Omental fat pad (tissue), 3 donors: ENCODE measurements at regions not wholly inside any gene's neighbourhood (a gene's known extent, or its start where the extent isn't known, plus 50 kb on each side); places are given as distances from the start of the nearest gene placed in this dataset.

Experiments used
- ATAC-seq: fragments of 150-250 bp; one replicate; pipeline ENCODE4 v1.9.1; 2016; ENCODE audit warnings: mild to moderate bottlenecking, moderate library complexity; ENCODE audit not compliant: low FRiP score
- DNase-seq: peaks from one replicate; pipeline ENCODE4 v3.0.0-alpha.2; 2019; ENCODE audit warnings: low spot score
- TF ChIP-seq, protein P1 (sequence below), 3 donors: fragments of 450-650 bp; IDR thresholded peaks; one replicate each; pipeline ENCODE4 v1.5.1; 2016 to 2017; ENCODE audit warnings: antibody characterized with exemption in 3 of 3, mild to moderate bottlenecking in 3 of 3, moderate library complexity in 2 of 3

DNA sequence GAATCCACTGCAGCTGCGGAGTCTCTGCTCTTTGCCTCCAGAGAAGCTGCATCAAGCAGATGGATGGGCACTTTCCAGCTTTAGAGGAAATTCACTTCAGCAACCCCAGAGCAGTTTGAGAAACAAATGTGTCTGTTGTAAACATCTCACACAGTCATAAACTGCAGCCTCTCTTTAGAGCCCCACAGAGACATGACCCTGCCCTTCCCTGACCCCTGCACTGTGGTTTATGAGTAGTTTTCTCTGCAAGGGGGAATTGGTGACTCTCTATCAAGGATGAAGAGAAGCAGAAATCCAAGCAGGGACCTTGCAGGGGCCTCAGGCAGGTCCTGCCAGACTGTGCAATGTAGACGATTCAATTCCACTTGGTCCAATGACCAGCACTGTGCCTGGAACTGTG lies 160.2 kb downstream of the SH2D4B start:
- no peak for ATAC-seq
- TF ChIP-seq, protein P1, sequence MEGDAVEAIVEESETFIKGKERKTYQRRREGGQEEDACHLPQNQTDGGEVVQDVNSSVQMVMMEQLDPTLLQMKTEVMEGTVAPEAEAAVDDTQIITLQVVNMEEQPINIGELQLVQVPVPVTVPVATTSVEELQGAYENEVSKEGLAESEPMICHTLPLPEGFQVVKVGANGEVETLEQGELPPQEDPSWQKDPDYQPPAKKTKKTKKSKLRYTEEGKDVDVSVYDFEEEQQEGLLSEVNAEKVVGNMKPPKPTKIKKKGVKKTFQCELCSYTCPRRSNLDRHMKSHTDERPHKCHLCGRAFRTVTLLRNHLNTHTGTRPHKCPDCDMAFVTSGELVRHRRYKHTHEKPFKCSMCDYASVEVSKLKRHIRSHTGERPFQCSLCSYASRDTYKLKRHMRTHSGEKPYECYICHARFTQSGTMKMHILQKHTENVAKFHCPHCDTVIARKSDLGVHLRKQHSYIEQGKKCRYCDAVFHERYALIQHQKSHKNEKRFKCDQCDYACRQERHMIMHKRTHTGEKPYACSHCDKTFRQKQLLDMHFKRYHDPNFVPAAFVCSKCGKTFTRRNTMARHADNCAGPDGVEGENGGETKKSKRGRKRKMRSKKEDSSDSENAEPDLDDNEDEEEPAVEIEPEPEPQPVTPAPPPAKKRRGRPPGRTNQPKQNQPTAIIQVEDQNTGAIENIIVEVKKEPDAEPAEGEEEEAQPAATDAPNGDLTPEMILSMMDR (IDR thresholded peaks at IDR 0.05) = no peak

DNA sequence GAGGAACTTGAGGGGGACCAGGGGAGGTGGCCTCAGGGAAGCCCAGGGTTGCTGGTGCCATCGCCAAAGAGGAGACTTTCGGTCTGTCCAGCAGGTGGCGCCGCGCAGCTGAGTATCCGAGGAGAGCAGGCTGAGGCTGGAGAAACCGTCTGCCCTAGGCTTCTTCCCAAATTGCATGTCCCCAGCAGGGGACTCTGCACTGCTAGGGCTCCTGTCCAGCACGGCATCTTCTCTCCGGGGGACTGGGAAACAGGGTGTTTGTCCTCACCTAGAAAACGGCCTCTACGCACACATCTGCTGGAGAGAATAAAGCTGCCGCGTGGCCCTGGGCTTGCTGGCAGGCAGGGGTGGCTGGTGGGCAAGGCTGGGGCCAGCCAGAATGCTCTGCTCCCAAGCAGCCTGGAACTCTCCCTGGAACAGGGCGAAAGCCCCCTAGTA lies 161.9 kb downstream of the SH2D4B start:
- ATAC-seq = peak; percentile 73
- TF ChIP-seq, protein P1 (IDR thresholded peaks at IDR 0.05) = peak in 2 of 3 donors; percentile 13 to 40
- peak; percentile 80 for DNase-seq

More for the DNA sequence above, 160.2 kb downstream of the SH2D4B start:
- DNase-seq = no peak

DNA sequence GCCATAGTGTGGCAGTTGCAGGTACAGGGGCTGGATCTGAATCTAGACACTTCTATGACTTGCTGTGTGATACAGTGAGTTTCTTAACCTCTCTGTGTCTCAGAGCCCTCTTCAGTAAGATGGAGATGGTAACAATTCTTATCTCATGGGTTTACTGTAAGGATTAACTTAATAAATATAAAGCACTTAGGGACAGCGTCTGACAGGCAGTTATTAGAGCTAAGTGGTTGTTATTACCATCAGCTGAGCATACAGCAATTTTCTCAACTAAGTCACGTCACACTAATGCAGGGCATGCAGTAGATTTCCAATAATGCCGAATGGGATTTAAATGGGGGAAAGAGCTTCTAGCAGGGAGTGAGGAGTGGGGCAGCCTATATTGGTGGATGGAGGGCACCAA lies 162.6 kb downstream of the SH2D4B start:
- TF ChIP-seq, protein P1 (IDR thresholded peaks at IDR 0.05) = no peak
- ATAC-seq = no peak
- DNase-seq = no peak

DNA sequence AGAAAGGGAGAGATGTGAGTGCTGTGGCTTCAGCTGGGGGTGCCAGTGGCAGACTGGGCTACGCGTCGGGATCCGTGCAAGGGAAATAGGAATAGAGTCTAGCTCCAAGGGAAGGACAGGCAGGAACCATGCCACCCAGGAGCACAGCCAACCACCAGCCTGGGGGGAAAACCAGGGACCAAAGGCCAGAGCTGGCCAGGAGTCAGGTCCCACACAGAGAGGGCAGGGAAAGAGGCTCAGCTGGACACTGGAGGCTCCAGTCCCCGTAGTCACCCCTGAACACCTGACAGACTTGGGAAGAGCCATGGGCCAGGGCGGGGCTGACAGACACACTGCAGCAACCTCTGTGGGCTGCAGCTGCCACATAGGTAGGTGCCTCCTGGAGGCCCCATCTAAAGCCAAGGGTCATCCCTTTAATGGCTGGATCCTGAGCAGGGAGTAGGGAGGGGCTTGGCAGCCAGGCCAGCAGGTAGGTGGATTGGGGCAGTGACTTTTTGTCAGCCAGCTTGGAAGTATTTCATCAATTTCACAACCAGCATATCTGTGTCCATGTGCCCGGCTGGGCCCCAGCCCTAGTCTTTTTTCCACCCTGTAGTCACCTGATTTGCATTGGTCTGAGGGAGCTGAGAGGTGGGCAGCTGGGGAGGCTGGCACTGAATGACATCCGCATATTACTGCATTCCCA lies 163.2 kb downstream of the SH2D4B start:
- TF ChIP-seq, protein P1 (IDR thresholded peaks at IDR 0.05) = no peak
- ATAC-seq = no peak
- no peak for DNase-seq

DNA sequence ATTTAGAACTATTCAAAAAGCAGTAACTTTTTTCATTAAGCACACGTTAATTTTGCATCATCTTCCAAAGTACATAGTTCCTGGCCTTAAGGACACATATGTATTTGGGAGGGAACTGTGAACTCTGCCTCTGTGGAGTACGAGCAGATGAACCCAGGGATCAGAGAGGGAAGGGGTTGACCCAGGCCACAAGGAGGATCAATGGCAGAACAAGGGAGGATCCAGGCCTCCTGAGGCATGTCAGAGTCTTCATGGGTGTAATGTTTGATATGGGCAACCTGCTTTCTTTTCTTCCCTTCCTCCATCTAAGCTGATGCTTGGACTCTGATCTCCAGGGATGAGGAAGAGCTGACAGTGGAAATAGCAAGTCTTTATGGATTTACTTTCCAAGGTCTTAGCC lies 164.0 kb downstream of the SH2D4B start:
- no peak for DNase-seq
- no peak for ATAC-seq
- TF ChIP-seq, protein P1 (IDR thresholded peaks at IDR 0.05) = no peak

DNA sequence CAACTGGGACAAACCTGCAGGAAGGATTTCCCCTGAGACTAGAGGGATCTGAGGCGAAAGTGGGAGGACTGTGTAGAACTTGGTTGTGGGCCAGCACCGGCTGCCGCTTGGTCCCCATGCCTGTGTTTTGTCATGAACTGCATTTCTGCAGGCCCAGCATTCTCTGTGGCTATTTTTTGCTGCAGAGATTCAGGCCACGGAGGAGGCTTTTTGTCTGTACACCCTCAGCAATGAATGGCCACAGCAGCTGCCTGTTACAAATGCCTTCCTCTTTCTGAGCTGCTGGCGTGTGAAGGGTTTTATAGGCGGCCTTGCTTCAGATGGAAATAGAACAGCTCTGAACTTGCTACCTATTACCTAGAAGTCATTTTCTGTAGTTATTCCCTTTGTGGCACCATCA lies 164.4 kb downstream of the SH2D4B start:
- TF ChIP-seq, protein P1 (IDR thresholded peaks at IDR 0.05) = no peak
- DNase-seq (no peak), ATAC-seq (no peak)

DNA sequence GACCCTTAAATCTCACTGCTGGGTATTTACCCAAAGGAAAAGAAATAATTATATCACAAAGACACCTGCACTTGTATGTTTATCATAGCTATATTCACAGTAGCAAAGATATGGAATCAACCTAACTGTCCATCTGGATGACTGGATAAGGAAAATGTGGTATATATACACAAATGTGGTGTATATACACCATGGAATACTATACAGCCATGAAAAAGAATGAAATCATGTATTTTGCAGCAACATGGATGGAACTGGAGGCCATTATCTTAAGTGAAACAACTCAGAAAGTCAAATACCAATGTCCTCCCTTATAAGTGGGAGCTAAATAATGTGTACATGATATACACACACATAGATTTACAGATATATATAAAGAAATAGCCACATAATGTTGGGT lies 168.2 kb downstream of the SH2D4B start:
- ATAC-seq (no peak), DNase-seq (no peak)
- TF ChIP-seq, protein P1 (IDR thresholded peaks at IDR 0.05) = no peak
